HCT116 (cell line): ENCODE measurements at regions not wholly inside any gene's neighbourhood (a gene's known extent, or its start where the extent isn't known, plus 50 kb on each side); places are given as distances from the start of the nearest gene placed in this dataset.

ENCODE experiments used
- ATAC-seq: fragments of 200-7000 bp; cut with Tn5 transposase; 2 replicates; pipeline ENCODE4 v1.9.1; 2020; ENCODE audit warnings: mild to moderate bottlenecking, moderate library complexity
- BruUV-seq: library from RNA; stranded (reverse); fragments of 400-500 nt; replicated peaks from 2 replicates; lab custom pipeline; 2021; lab: Mats Ljungman, UMichigan
- CTCF ChIA-PET: fragments of 300-600 bp; sonication (Branson Sonifier 250); formaldehyde crosslinking; loops from one replicate; lab custom pipeline; 2021; ENCODE audit warnings: antibody characterized with exemption; lab: Charles Lee
- POLR2A ChIA-PET: fragments of 300-600, 350-600 bp; sonication (Branson Sonifier 250); formaldehyde crosslinking; loops from one replicate; lab custom pipeline; 2021; ENCODE audit warnings: antibody characterized with exemption; lab: Charles Lee
- RAD21 ChIA-PET, 2 experiments: fragments of 300-600 bp; sonication (Branson Sonifier 250); formaldehyde crosslinking; loops; one replicate each; lab custom pipeline; 2023; ENCODE audit warnings: low total read pairs in 2 of 2; ENCODE audit not compliant: uncharacterized antibody in 2 of 2, unreplicated experiment in 2 of 2, low non-redundant PET in 1 of 2; lab: Charles Lee
- DNase-seq: peaks from one replicate; pipeline ENCODE4 v3.0.0-alpha.2; 2010; ENCODE audit warnings: low read depth, low spot score
- H2AFZ ChIP-seq: fragments of 200-600 bp; shearing (Covaris generic), sonication (generic); 2 replicates; pipeline ENCODE4 v1.6.1; 2017; ENCODE audit warnings: low read depth, mixed run types, mixed read lengths, antibody characterized with exemption, low read length; ENCODE audit not compliant: poor library complexity, severe bottlenecking
- H3K27ac ChIP-seq: 2 replicates; pipeline ENCODE4 v1.5.1; 2012; ENCODE audit warnings: low read depth, low read length
- H3K27me3 ChIP-seq: fragments of 200-600 bp; sonication (generic); 2 replicates; pipeline ENCODE4 v1.6.1; 2016; ENCODE audit warnings: mixed run types, low read length, mixed read lengths; ENCODE audit not compliant: insufficient read depth
- H3K36me3 ChIP-seq, 2 experiments: fragments of 200-500 bp in 1 of 2; fragments of 200-600 bp in 1 of 2; sonication (Bioruptor generic) in 1 of 2; sonication (generic) in 1 of 2; 2 replicates each; pipeline versions ENCODE4 v1.5.1 to v1.6.1; 2014 to 2016; ENCODE audit warnings: low read length in 2 of 2, inconsistent platforms in 1 of 2, mixed read lengths in 1 of 2, mixed run types in 1 of 2; ENCODE audit not compliant: insufficient read depth in 2 of 2, control insufficient read depth in 1 of 2
- H3K4me1 ChIP-seq, 2 experiments: fragments of 200-600 bp in 1 of 2; sonication (generic) in 1 of 2; 2 replicates each; pipeline versions ENCODE4 v1.5.1 to v1.6.1; 2012 to 2017; ENCODE audit warnings: low read length in 2 of 2, inconsistent platforms in 1 of 2, mild to moderate bottlenecking in 1 of 2, mixed read lengths in 1 of 2, mixed run types in 1 of 2, moderate library complexity in 1 of 2; ENCODE audit not compliant: insufficient read depth in 2 of 2, control insufficient read depth in 1 of 2
- H3K4me2 ChIP-seq: fragments of 200-600 bp; sonication (generic); 2 replicates; pipeline ENCODE4 v1.6.1; 2017; ENCODE audit warnings: mixed run types, low read length, mixed read lengths
- H3K4me3 ChIP-seq, 2 experiments: fragments of 200-600 bp in 1 of 2; sonication (generic) in 1 of 2; replicated peaks in 1 of 2; 2 replicates each; pipeline ENCODE4 v1.5.1; 2011 to 2016; ENCODE audit warnings: low read length in 2 of 2, control low read depth in 1 of 2, low read depth in 1 of 2, mild to moderate bottlenecking in 1 of 2, mixed read lengths in 1 of 2, mixed run types in 1 of 2
- H3K79me2 ChIP-seq: fragments of 200-600 bp; sonication (generic); 2 replicates; pipeline ENCODE4 v1.6.1; 2017; ENCODE audit warnings: mild to moderate bottlenecking, mixed run types, low read length, moderate library complexity, mixed read lengths; ENCODE audit not compliant: insufficient read depth
- H3K9ac ChIP-seq: fragments of 200-600 bp; sonication (generic); 2 replicates; pipeline ENCODE4 v1.6.1; 2016; ENCODE audit warnings: low read length, mixed read lengths
- H3K9me2 ChIP-seq: fragments of 200-600 bp; sonication (generic), shearing (Covaris generic); 2 replicates; pipeline ENCODE4 v1.6.1; 2017; ENCODE audit warnings: mixed run types, mild to moderate bottlenecking, moderate library complexity; ENCODE audit not compliant: insufficient read depth
- H3K9me3 ChIP-seq, 2 experiments: fragments of 200-500 bp in 1 of 2; fragments of 200-600 bp in 1 of 2; sonication (Bioruptor generic) in 1 of 2; sonication (generic) in 1 of 2; 2 replicates each; pipeline ENCODE4 v1.6.1; 2014 to 2017; ENCODE audit warnings: low read length in 2 of 2, mixed read lengths in 2 of 2, inconsistent platforms in 1 of 2, low read depth in 1 of 2, mild to moderate bottlenecking in 1 of 2, mixed run types in 1 of 2, moderate library complexity in 1 of 2; ENCODE audit not compliant: control insufficient read depth in 1 of 2, insufficient read depth in 1 of 2
- H4K20me1 ChIP-seq: fragments of 200-600 bp; sonication (generic), shearing (Covaris generic); 2 replicates; pipeline ENCODE4 v1.6.1; 2017; ENCODE audit warnings: mixed run types, mild to moderate bottlenecking, moderate library complexity; ENCODE audit not compliant: insufficient read depth
- CBX3 ChIP-seq: IDR thresholded peaks from 2 replicates; pipeline ENCODE4 v1.6.1; 2012; ENCODE audit warnings: low read depth
- EGR1 ChIP-seq: IDR thresholded peaks from 2 replicates; pipeline ENCODE4 v1.6.1; 2012; ENCODE audit warnings: low read depth
- ELF1 ChIP-seq: IDR thresholded peaks from 2 replicates; pipeline ENCODE4 v1.6.1; 2012; ENCODE audit warnings: low read depth, borderline replicate concordance
- EZH2 ChIP-seq: fragments of 200-600 bp; sonication (generic); IDR thresholded peaks from 2 replicates; pipeline ENCODE4 v1.6.1; 2017; ENCODE audit warnings: antibody characterized with exemption, mixed run types
- FOSL1 ChIP-seq: IDR thresholded peaks from 2 replicates; pipeline ENCODE4 v1.6.1; 2012; ENCODE audit warnings: low read depth
- JUND ChIP-seq: IDR thresholded peaks from 2 replicates; pipeline ENCODE4 v1.6.1; 2012
- POLR2AphosphoS5 ChIP-seq: IDR thresholded peaks from 2 replicates; pipeline ENCODE4 v1.6.1; 2011; ENCODE audit warnings: mild to moderate bottlenecking, low read depth, low read length, moderate library complexity
- SIN3A ChIP-seq: IDR thresholded peaks from 2 replicates; pipeline ENCODE4 v1.6.1; 2012; ENCODE audit warnings: low read depth
- SP1 ChIP-seq: IDR thresholded peaks from 2 replicates; pipeline ENCODE4 v1.6.1; 2012; ENCODE audit warnings: low read depth
- SRF ChIP-seq: IDR thresholded peaks from 2 replicates; pipeline ENCODE4 v1.6.1; 2012; ENCODE audit warnings: low read depth
- TCF7L2 ChIP-seq: IDR thresholded peaks from 2 replicates; pipeline ENCODE4 v1.7.0; 2011; ENCODE audit warnings: borderline replicate concordance, inconsistent platforms; ENCODE audit not compliant: insufficient read depth, insufficient read length; ENCODE audit errors: extremely low read depth
- ZFX ChIP-seq: fragments of 450-650 bp; IDR thresholded peaks from 2 replicates; pipeline ENCODE4 v1.6.1; 2017
- ZNF274 ChIP-seq: fragments of 200-500 bp; sonication (Bioruptor generic); IDR thresholded peaks from 2 replicates; pipeline ENCODE4 v1.6.1; 2014; ENCODE audit warnings: mild to moderate bottlenecking, low read depth, low read length, inconsistent platforms
- intact Hi-C: fragments of 100-400 bp; cut with micrococcal nuclease; formaldehyde crosslinking; loops from 2 replicates; pipeline ENCODE4 v1.10.0; 2022
- TF ChIP-seq, protein P1 (sequence below): IDR thresholded peaks from 2 replicates; pipeline ENCODE4 v1.6.1; 2011; ENCODE audit warnings: mild to moderate bottlenecking, low read length, moderate library complexity; ENCODE audit not compliant: insufficient replicate concordance; ENCODE audit errors: extremely low read depth
- TF ChIP-seq, protein P2 (sequence below): IDR thresholded peaks from 2 replicates; pipeline ENCODE4 v1.6.1; 2012
- TF ChIP-seq, protein P3 (sequence below): IDR thresholded peaks from 2 replicates; pipeline ENCODE4 v1.6.1; 2012; ENCODE audit warnings: low read depth
- TF ChIP-seq, protein P4 (sequence below), 3 experiments: fragments of 200-600 bp in 1 of 3; sonication (generic) in 1 of 3; IDR thresholded peaks in 2 of 3; conservative IDR thresholded peaks in 1 of 3; 2 replicates each; pipeline ENCODE4 v1.5.1; 2012 to 2017; ENCODE audit warnings: low read depth in 2 of 3, low read length in 2 of 3, antibody characterized with exemption in 1 of 3, borderline replicate concordance in 1 of 3, control low read depth in 1 of 3, mild to moderate bottlenecking in 1 of 3, mixed read lengths in 1 of 3, mixed run types in 1 of 3, moderate library complexity in 1 of 3; ENCODE audit not compliant: insufficient read depth in 1 of 3

DNA sequence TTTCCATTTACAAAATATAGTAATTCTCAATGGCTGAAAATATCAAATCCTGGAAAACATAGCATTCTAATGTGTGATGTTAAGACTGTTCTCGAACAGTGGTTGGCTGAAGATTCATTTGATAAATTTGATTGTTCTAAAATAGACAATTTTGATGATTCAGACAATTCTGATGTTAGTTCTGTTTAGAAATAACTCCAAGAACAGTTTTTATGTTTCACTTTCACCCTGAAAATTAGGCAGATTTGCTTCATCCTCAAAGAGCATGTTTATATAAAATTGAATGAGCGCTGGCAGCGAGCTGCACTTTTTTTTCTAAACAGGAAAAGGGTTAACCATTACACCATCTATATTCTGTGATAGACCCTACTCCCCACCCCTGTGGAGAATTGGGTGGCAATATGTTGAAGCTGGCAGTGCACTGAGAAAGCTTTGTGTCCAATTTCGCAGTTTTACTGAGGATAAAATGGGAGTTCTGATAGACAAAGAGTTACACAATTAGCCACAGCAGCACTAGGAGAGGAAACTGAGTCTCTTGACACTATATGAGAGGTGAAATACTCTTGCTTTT lies 69.6 kb upstream of the TMED7 start:
- intact Hi-C loops, result no loop called here

More for the DNA sequence above, 69.6 kb upstream of the TMED7 start:
- BruUV-seq, result no TSS peak
- Histone ChIP-seq H2AFZ (peak overlapping the region; percentile 41), H3K27ac (no peak overlapping the region), H3K4me3 (no peak overlapping the region), H3K79me2 (no peaks in the 10 kb centered on the region), H3K27me3 (no peaks in the 10 kb centered on the region), H3K36me3 (no peaks in the 10 kb centered on the region), H4K20me1 (no peaks in the 10 kb centered on the region)
- POLR2A ChIA-PET, result no interaction called here
- no peak for DNase-seq
- no peak for ATAC-seq
- TF ChIP-seq, protein P1, sequence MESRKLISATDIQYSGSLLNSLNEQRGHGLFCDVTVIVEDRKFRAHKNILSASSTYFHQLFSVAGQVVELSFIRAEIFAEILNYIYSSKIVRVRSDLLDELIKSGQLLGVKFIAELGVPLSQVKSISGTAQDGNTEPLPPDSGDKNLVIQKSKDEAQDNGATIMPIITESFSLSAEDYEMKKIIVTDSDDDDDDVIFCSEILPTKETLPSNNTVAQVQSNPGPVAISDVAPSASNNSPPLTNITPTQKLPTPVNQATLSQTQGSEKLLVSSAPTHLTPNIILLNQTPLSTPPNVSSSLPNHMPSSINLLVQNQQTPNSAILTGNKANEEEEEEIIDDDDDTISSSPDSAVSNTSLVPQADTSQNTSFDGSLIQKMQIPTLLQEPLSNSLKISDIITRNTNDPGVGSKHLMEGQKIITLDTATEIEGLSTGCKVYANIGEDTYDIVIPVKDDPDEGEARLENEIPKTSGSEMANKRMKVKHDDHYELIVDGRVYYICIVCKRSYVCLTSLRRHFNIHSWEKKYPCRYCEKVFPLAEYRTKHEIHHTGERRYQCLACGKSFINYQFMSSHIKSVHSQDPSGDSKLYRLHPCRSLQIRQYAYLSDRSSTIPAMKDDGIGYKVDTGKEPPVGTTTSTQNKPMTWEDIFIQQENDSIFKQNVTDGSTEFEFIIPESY, result no peak
- TF ChIP-seq TCF7L2 (no peak), ELF1 (no peak), SRF (no peak), EZH2 (no peak), ZNF274 (no peak), EGR1 (no peak), JUND (no peak), CBX3 (no peak), SIN3A (no peak), ZFX (no peak), SP1 (no peak), POLR2AphosphoS5 (no peak), FOSL1 (no peak)
- TF ChIP-seq, protein P2, sequence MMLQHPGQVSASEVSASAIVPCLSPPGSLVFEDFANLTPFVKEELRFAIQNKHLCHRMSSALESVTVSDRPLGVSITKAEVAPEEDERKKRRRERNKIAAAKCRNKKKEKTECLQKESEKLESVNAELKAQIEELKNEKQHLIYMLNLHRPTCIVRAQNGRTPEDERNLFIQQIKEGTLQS, result no peak
- TF ChIP-seq, protein P3, sequence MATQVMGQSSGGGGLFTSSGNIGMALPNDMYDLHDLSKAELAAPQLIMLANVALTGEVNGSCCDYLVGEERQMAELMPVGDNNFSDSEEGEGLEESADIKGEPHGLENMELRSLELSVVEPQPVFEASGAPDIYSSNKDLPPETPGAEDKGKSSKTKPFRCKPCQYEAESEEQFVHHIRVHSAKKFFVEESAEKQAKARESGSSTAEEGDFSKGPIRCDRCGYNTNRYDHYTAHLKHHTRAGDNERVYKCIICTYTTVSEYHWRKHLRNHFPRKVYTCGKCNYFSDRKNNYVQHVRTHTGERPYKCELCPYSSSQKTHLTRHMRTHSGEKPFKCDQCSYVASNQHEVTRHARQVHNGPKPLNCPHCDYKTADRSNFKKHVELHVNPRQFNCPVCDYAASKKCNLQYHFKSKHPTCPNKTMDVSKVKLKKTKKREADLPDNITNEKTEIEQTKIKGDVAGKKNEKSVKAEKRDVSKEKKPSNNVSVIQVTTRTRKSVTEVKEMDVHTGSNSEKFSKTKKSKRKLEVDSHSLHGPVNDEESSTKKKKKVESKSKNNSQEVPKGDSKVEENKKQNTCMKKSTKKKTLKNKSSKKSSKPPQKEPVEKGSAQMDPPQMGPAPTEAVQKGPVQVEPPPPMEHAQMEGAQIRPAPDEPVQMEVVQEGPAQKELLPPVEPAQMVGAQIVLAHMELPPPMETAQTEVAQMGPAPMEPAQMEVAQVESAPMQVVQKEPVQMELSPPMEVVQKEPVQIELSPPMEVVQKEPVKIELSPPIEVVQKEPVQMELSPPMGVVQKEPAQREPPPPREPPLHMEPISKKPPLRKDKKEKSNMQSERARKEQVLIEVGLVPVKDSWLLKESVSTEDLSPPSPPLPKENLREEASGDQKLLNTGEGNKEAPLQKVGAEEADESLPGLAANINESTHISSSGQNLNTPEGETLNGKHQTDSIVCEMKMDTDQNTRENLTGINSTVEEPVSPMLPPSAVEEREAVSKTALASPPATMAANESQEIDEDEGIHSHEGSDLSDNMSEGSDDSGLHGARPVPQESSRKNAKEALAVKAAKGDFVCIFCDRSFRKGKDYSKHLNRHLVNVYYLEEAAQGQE, result no peak
- TF ChIP-seq, protein P4, sequence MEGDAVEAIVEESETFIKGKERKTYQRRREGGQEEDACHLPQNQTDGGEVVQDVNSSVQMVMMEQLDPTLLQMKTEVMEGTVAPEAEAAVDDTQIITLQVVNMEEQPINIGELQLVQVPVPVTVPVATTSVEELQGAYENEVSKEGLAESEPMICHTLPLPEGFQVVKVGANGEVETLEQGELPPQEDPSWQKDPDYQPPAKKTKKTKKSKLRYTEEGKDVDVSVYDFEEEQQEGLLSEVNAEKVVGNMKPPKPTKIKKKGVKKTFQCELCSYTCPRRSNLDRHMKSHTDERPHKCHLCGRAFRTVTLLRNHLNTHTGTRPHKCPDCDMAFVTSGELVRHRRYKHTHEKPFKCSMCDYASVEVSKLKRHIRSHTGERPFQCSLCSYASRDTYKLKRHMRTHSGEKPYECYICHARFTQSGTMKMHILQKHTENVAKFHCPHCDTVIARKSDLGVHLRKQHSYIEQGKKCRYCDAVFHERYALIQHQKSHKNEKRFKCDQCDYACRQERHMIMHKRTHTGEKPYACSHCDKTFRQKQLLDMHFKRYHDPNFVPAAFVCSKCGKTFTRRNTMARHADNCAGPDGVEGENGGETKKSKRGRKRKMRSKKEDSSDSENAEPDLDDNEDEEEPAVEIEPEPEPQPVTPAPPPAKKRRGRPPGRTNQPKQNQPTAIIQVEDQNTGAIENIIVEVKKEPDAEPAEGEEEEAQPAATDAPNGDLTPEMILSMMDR (IDR thresholded peaks at IDR 0.05 in 2 of 3, conservative IDR thresholded peaks at IDR 0.05 in 1 of 3; ENCODE audit: borderline replicate concordance in 1 of 3, insufficient read depth in 1 of 3, low read depth in 2 of 3, low read length in 2 of 3), result no peak
- TF ChIP-seq, all 23 proteins: peak for 0
- H3K4me1 ChIP-seq, result no peaks in the 10 kb centered on the region
- H3K9me3 ChIP-seq, result no peaks in the 10 kb centered on the region
- no peak overlapping the region for H3K9ac ChIP-seq
- no peak overlapping the region for H3K4me2 ChIP-seq
- ChIA-PET RAD21 (no interaction called here), CTCF (no interaction called here)
- H3K9me2 ChIP-seq, result no peaks in the 10 kb centered on the region
